VCaP (cell line): ENCODE measurements at regions not wholly inside any gene's neighbourhood (a gene's known extent, or its start where the extent isn't known, plus 50 kb on each side); places are given as distances from the start of the nearest gene placed in this dataset.
A peak's percentile ranks its signal among the peaks of the same experiment; 100 is the strongest.

ENCODE experiments used
- H3K27ac ChIP-seq: fragments of 450-650 bp; 2 replicates; pipeline ENCODE4 v1.5.1; 2017
- CTCF ChIP-seq: fragments of 450-650 bp; conservative IDR thresholded peaks from 2 replicates; pipeline ENCODE4 v1.5.1; 2017; ENCODE audit warnings: mild to moderate bottlenecking, moderate library complexity

- no peak overlapping the region for H3K27ac ChIP-seq
- TF ChIP-seq CTCF: no peak
Observed at GRCh38 chr14:22152161-22152870, 436.7 kb downstream of the DAD1 start.

GRCh38 chr14:22151121-22151520 is 437.9 kb downstream of the DAD1 start:
- TF ChIP-seq CTCF: no peak

GRCh38 chr14:22149058-22149457 is 440.0 kb downstream of the DAD1 start:
- no peak for TF ChIP-seq CTCF
- no peak overlapping the region for H3K27ac ChIP-seq

More at GRCh38 chr14:22151121-22151520, 437.9 kb downstream of the DAD1 start:
- no peak overlapping the region for H3K27ac ChIP-seq

GRCh38 chr14:22147716-22148115 is 441.3 kb downstream of the DAD1 start:
- no peak overlapping the region for H3K27ac ChIP-seq
- no peak; the same call in 1 of the 2 replicates for TF ChIP-seq CTCF

GRCh38 chr14:22143363-22143762 is 445.7 kb downstream of the DAD1 start:
- no peak for TF ChIP-seq CTCF
- no peak overlapping the region for H3K27ac ChIP-seq

GRCh38 chr14:22140633-22141032 is 448.4 kb downstream of the DAD1 start:
- no peak overlapping the region for H3K27ac ChIP-seq
- TF ChIP-seq CTCF: no peak

GRCh38 chr14:22131749-22132476 is 457.1 kb downstream of the DAD1 start:
- peak; percentile 30 for TF ChIP-seq CTCF
- no peak overlapping the region for H3K27ac ChIP-seq
